Breast epithelium (tissue), 3 donors: ENCODE measurements at regions not wholly inside any gene's neighbourhood (a gene's known extent, or its start where the extent isn't known, plus 50 kb on each side); places are given as distances from the start of the nearest gene placed in this dataset.

Experiments used
- POLR2A ChIP-seq: fragments of 450-650 bp; IDR thresholded peaks from one replicate; pipeline ENCODE4 v1.6.1; 2016; ENCODE audit warnings: antibody characterized with exemption, mild to moderate bottlenecking, moderate library complexity
- POLR2AphosphoS5 ChIP-seq, 3 donors: sonication (generic); formaldehyde crosslinking; IDR thresholded peaks; one replicate each; pipeline ENCODE4 v1.6.1; 2017; ENCODE audit warnings: antibody characterized with exemption in 3 of 3
- TF ChIP-seq, protein P1 (sequence below), 3 donors: fragments of 450-650 bp; IDR thresholded peaks; one replicate each; pipeline ENCODE4 v1.5.1; 2016 to 2017; ENCODE audit warnings: antibody characterized with exemption in 3 of 3, mild to moderate bottlenecking in 3 of 3, moderate library complexity in 3 of 3

DNA sequence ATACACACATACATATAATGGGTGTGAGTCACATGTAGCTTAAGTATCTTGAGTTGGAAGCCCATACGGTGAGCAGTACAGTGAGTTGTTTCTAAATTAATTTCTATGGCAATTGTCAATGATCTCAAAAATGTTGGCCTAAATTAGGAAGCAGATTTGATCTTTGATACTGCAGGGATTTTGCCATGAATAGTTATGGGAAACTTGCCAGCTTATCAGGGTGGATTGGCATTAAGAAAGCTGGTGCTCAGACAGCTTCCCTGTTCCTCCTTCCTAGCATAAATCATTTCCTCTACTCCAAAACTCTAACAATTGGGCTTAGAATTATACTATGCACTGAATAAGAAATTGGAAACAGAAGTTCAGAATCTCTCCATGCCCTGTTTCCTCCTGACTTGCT, 150.9 kb upstream of the FRMD6 start:
- TF ChIP-seq, protein P1, sequence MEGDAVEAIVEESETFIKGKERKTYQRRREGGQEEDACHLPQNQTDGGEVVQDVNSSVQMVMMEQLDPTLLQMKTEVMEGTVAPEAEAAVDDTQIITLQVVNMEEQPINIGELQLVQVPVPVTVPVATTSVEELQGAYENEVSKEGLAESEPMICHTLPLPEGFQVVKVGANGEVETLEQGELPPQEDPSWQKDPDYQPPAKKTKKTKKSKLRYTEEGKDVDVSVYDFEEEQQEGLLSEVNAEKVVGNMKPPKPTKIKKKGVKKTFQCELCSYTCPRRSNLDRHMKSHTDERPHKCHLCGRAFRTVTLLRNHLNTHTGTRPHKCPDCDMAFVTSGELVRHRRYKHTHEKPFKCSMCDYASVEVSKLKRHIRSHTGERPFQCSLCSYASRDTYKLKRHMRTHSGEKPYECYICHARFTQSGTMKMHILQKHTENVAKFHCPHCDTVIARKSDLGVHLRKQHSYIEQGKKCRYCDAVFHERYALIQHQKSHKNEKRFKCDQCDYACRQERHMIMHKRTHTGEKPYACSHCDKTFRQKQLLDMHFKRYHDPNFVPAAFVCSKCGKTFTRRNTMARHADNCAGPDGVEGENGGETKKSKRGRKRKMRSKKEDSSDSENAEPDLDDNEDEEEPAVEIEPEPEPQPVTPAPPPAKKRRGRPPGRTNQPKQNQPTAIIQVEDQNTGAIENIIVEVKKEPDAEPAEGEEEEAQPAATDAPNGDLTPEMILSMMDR (IDR thresholded peaks at IDR 0.05): no peak
- TF ChIP-seq POLR2A: no peak
- no peak for TF ChIP-seq POLR2AphosphoS5 (IDR thresholded peaks at IDR 0.05)
